GM12878 (cell line): ENCODE measurements at regions not wholly inside any gene's neighbourhood (a gene's known extent, or its start where the extent isn't known, plus 50 kb on each side); places are given as distances from the start of the nearest gene placed in this dataset.

Source experiments
- ATAC-seq: fragments of 200-7000 bp; cut with Tn5 transposase; 3 replicates; pipeline ENCODE4 v1.9.1; 2020; ENCODE audit warnings: mild to moderate bottlenecking, moderate library complexity
- BruUV-seq: library from RNA; stranded (reverse); fragments of 400-500 nt; replicated peaks from 2 replicates; lab custom pipeline; 2021; lab: Mats Ljungman, UMichigan
- CTCF ChIA-PET: fragments of 300-600 bp; sonication (Branson Sonifier 250); formaldehyde crosslinking; extraction: SDS; loops from one replicate; lab custom pipeline; 2021; ENCODE audit warnings: inconsistent platforms; lab: Yijun Ruan, JAX
- POLR2A ChIA-PET: fragments of 350-600 bp; formaldehyde crosslinking; extraction: SDS; loops from one replicate; lab custom pipeline; 2021; ENCODE audit warnings: inconsistent platforms; lab: Charles Lee
- RAD21 ChIA-PET: fragments of 300-600 bp; sonication (Branson Sonifier 250); formaldehyde crosslinking; loops from one replicate; lab custom pipeline; 2023; ENCODE audit warnings: antibody characterized with exemption; ENCODE audit not compliant: unreplicated experiment; lab: Charles Lee
- SMC1A ChIA-PET: fragments of 300-600 bp; sonication (Branson Sonifier 250); formaldehyde crosslinking; loops from one replicate; lab custom pipeline; 2023; ENCODE audit not compliant: unreplicated experiment, uncharacterized antibody; lab: Charles Lee
- DNase-seq: peaks from one replicate; pipeline ENCODE4 v3.0.0-alpha.2; 2011; ENCODE audit warnings: low read depth, low spot score
- FAIRE-seq: peaks from 3 replicates; lab custom pipeline; 2011; peaks lifted over from hg19 to GRCh38; lab: Jason Lieb, UNC
- H2AFZ ChIP-seq: 2 replicates; pipeline ENCODE4 v1.6.0; 2011; ENCODE audit warnings: low read depth, low read length, control low read depth; ENCODE audit not compliant: control insufficient read depth
- H3K27ac ChIP-seq: 2 replicates; pipeline ENCODE4 v1.5.1; 2011; ENCODE audit warnings: control low read depth; ENCODE audit not compliant: control insufficient read depth, insufficient read depth
- H3K27me3 ChIP-seq, 2 experiments: replicated peaks in 1 of 2; 2 replicates each; pipeline versions ENCODE4 v1.6.0 to v1.6.1; 2011; ENCODE audit warnings: low read length in 1 of 2; ENCODE audit not compliant: control insufficient read depth in 2 of 2, insufficient read depth in 2 of 2
- H3K36me3 ChIP-seq, 2 experiments: 2 replicates each; pipeline ENCODE4 v1.5.1; 2011; ENCODE audit warnings: low read length in 1 of 2; ENCODE audit not compliant: control insufficient read depth in 2 of 2, insufficient read depth in 2 of 2
- H3K4me1 ChIP-seq: 2 replicates; pipeline ENCODE4 v1.6.1; 2011; ENCODE audit warnings: mild to moderate bottlenecking, low read length, moderate library complexity, mixed read lengths; ENCODE audit not compliant: control insufficient read depth, insufficient read depth
- H3K4me2 ChIP-seq: 2 replicates; pipeline ENCODE4 v1.6.0; 2011; ENCODE audit warnings: control low read depth; ENCODE audit not compliant: control insufficient read depth, insufficient read depth
- H3K4me3 ChIP-seq: fragments of 200-600 bp; sonication (generic); 2 replicates; pipeline ENCODE4 v1.5.1; 2016
- H3K79me2 ChIP-seq: 2 replicates; pipeline ENCODE4 v1.6.0; 2011; ENCODE audit warnings: low read length; ENCODE audit not compliant: control insufficient read depth, insufficient read depth
- H3K9ac ChIP-seq: 2 replicates; pipeline ENCODE4 v1.8.0; 2011; ENCODE audit warnings: low read length, control low read depth, mixed read lengths; ENCODE audit not compliant: control insufficient read depth, insufficient read depth
- H3K9me3 ChIP-seq: replicated peaks from 3 replicates; pipeline ENCODE4 v1.5.1; 2011; ENCODE audit warnings: mild to moderate bottlenecking, low read length; ENCODE audit not compliant: control insufficient read depth, insufficient read depth
- H4K20me1 ChIP-seq: 2 replicates; pipeline ENCODE4 v1.6.0; 2011; ENCODE audit not compliant: control insufficient read depth, insufficient read depth
- BACH1 ChIP-seq: fragments of 450-650 bp; IDR thresholded peaks from 2 replicates; pipeline ENCODE4 v1.6.1; 2017; ENCODE audit warnings: mild to moderate bottlenecking, borderline replicate concordance
- IRF3 ChIP-seq: fragments of 450-650 bp; IDR thresholded peaks from 2 replicates; pipeline ENCODE4 v1.6.1; 2014; ENCODE audit warnings: mild to moderate bottlenecking
- LARP7 ChIP-seq: fragments of 450-650 bp; IDR thresholded peaks from 2 replicates; pipeline ENCODE4 v1.6.1; 2017; ENCODE audit warnings: mild to moderate bottlenecking
- PBX3 ChIP-seq: IDR thresholded peaks from 2 replicates; pipeline ENCODE4 v1.6.1; 2011; ENCODE audit warnings: mild to moderate bottlenecking, low read depth, low read length, moderate library complexity; ENCODE audit not compliant: insufficient replicate concordance
- POLR2AphosphoS5 ChIP-seq: IDR thresholded peaks from 2 replicates; pipeline ENCODE4 v1.6.1; 2011; ENCODE audit warnings: mild to moderate bottlenecking, low read length, inconsistent platforms
- RFX5 ChIP-seq: IDR thresholded peaks from 2 replicates; pipeline ENCODE4 v1.6.1; 2011; ENCODE audit warnings: low read depth, low read length, improper control_type of control experiment
- SUZ12 ChIP-seq: fragments of 200-600 bp; sonication (generic); IDR thresholded peaks from one replicate; pipeline ENCODE4 v1.6.1; 2018; ENCODE audit warnings: antibody characterized with exemption, mild to moderate bottlenecking; ENCODE audit not compliant: unreplicated experiment
- ZBED1 ChIP-seq: IDR thresholded peaks from 2 replicates; pipeline ENCODE4 v1.6.1; 2016; ENCODE audit warnings: borderline replicate concordance
- WGBS: methylation state at CpG from one replicate; pipeline ENCODE4 v1.1.6; 2016; ENCODE audit warnings: low lambda C conversion rate; ENCODE audit not compliant: insufficient replicate concordance, insufficient coverage; ENCODE audit errors: missing lambda C conversion rate; 5-methylcytosine and 5-hydroxymethylcytosine counted together
- in situ Hi-C: fragments of 300-500 bp; cut with MboI; formaldehyde crosslinking; loops from 9 replicates; pipeline ENCODE4 v1.14.3; 2018; ENCODE audit warnings: mixed read lengths
- intact Hi-C: fragments of 100-400 bp; cut with micrococcal nuclease; formaldehyde crosslinking; loops from one replicate; pipeline ENCODE4 v1.14.2; 2022; ENCODE audit not compliant: unreplicated experiment

- no peak overlapping the region for H3K27ac ChIP-seq
- BruUV-seq = no TSS peak
- no peak overlapping the region for H3K9ac ChIP-seq
- RAD21 ChIA-PET = no interaction called here
- no peak overlapping the region for H3K4me2 ChIP-seq
- no peaks in the 10 kb centered on the region for H3K79me2 ChIP-seq
- no peaks in the 10 kb centered on the region for H3K9me3 ChIP-seq
- H3K4me1 ChIP-seq = no peaks in the 10 kb centered on the region
- WGBS = 32% methylated on average over 5 of the region's 5 CpGs
- H3K27me3 ChIP-seq = no peaks in the 10 kb centered on the region; a peak in 1 of 4 replicates
- CTCF ChIA-PET = interaction anchor here (0.6 to 1.0 kb wide), 2 partner anchors 16 to 228 kb away, joined by 3 to 4 read pairs; no protein-coding TSS in a partner anchor
- in situ Hi-C loops = no loop called here
- no peaks in the 10 kb centered on the region for H4K20me1 ChIP-seq
- ATAC-seq (no peak), FAIRE-seq (no peak), DNase-seq (no peak)
- intact Hi-C loops = no loop called here
- no peak overlapping the region for H3K4me3 ChIP-seq
- SMC1A ChIA-PET = interaction anchor here (1.1 kb wide), 1 partner anchor 15 kb away, joined by 3 read pairs; no protein-coding TSS in a partner anchor
- H2AFZ ChIP-seq = no peak overlapping the region
- no peak for TF ChIP-seq LARP7
- no peaks in the 10 kb centered on the region for H3K36me3 ChIP-seq
- POLR2A ChIA-PET = no interaction called here
Measured at GRCh38 chr11:46222490-46223251, 54.8 kb upstream of the CREB3L1 start.

GRCh38 chr11:46220313-46220712, 57.1 kb upstream of the CREB3L1 start:
- FAIRE-seq = no peak
- RAD21 ChIA-PET = interaction anchor here (0.9 kb wide), 1 partner anchor 18 kb away, joined by 3 read pairs; no protein-coding TSS in a partner anchor
- TF ChIP-seq POLR2AphosphoS5 = no peak
- no peak for TF ChIP-seq SUZ12
- no peak for TF ChIP-seq BACH1
- no peak for TF ChIP-seq PBX3
- TF ChIP-seq IRF3 = no peak
- no peak for TF ChIP-seq ZBED1
- TF ChIP-seq RFX5 = no peak

More at GRCh38 chr11:46220313-46220712, 57.1 kb upstream of the CREB3L1 start:
- intact Hi-C loops = no loop called here
- ATAC-seq (no peak), DNase-seq (no peak)
- H3K36me3 ChIP-seq = no peaks in the 10 kb centered on the region
- ChIA-PET CTCF (no interaction called here), POLR2A (no interaction called here), SMC1A (interaction anchor here (0.7 kb wide), 1 partner anchor 86 kb away, joined by 3 read pairs; no protein-coding TSS in a partner anchor)
- H3K4me2 ChIP-seq = no peak overlapping the region
- H3K27me3 ChIP-seq = no peaks in the 10 kb centered on the region; a peak in 1 of 4 replicates
- peaks cover 4% of the 10 kb centered on the region; the same call in 1 of the 2 replicates for H3K4me1 ChIP-seq
- BruUV-seq = no TSS peak
- in situ Hi-C loops = no loop called here
- H3K9ac ChIP-seq = no peak overlapping the region
- H3K4me3 ChIP-seq = no peak overlapping the region
- H3K27ac ChIP-seq = no peak overlapping the region
- WGBS = 38% methylated on average over 3 of the region's 3 CpGs
- H3K9me3 ChIP-seq = no peaks in the 10 kb centered on the region
- H2AFZ ChIP-seq = no peak overlapping the region
- H4K20me1 ChIP-seq = no peaks in the 10 kb centered on the region
- no peaks in the 10 kb centered on the region for H3K79me2 ChIP-seq
